PC-9 (cell line): ENCODE measurements at regions not wholly inside any gene's neighbourhood (a gene's known extent, or its start where the extent isn't known, plus 50 kb on each side); places are given as distances from the start of the nearest gene placed in this dataset.

Source experiments
- EZH2 ChIP-seq: fragments of 200-600 bp; sonication (generic); IDR thresholded peaks from 2 replicates; pipeline ENCODE4 v1.8.0; 2017; ENCODE audit warnings: antibody characterized with exemption, low read depth
- TF ChIP-seq, protein P1 (sequence below): fragments of 200-600 bp; sonication (generic); conservative IDR thresholded peaks from 2 replicates; pipeline ENCODE4 v1.6.1; 2017; ENCODE audit warnings: mixed run types, antibody characterized with exemption, mild to moderate bottlenecking, moderate library complexity

DNA sequence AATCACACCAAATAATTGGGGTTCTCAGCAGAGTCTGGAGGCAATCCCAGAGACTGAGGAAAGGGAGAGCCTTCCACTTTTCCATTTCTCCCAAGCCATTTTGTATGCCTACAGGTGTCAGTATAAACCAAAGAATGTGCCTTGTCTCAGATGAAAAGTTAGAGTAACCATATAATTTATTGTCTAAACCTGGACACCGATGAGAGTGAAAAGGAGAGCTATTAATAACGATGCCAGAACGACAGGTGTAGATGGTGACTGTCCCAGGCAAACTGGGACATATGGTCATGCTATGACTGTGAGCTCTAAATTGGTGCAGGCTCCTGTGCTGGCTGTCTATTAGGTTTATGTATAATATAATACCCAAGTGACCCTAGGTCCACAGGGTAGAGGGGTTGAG lies 219.6 kb downstream of the ARHGAP12 start:
- no peak for TF ChIP-seq EZH2
- TF ChIP-seq, protein P1, sequence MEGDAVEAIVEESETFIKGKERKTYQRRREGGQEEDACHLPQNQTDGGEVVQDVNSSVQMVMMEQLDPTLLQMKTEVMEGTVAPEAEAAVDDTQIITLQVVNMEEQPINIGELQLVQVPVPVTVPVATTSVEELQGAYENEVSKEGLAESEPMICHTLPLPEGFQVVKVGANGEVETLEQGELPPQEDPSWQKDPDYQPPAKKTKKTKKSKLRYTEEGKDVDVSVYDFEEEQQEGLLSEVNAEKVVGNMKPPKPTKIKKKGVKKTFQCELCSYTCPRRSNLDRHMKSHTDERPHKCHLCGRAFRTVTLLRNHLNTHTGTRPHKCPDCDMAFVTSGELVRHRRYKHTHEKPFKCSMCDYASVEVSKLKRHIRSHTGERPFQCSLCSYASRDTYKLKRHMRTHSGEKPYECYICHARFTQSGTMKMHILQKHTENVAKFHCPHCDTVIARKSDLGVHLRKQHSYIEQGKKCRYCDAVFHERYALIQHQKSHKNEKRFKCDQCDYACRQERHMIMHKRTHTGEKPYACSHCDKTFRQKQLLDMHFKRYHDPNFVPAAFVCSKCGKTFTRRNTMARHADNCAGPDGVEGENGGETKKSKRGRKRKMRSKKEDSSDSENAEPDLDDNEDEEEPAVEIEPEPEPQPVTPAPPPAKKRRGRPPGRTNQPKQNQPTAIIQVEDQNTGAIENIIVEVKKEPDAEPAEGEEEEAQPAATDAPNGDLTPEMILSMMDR = no peak
